GM21528 (cell line): ENCODE measurements at regions not wholly inside any gene's neighbourhood (a gene's known extent, or its start where the extent isn't known, plus 50 kb on each side); places are given as distances from the start of the nearest gene placed in this dataset.

Experiments used
- ATAC-seq: cut with Tn5 transposase; IDR thresholded peaks from one replicate; pipeline ENCODE4 v1.9.1; 2021; ENCODE audit warnings: mild to moderate bottlenecking, moderate library complexity; ENCODE audit not compliant: unreplicated experiment, low FRiP score

GRCh38 chr16:85333744-85334640 lies 221.7 kb upstream of the CIBAR2 start:
- ATAC-seq = no peak

DNA sequence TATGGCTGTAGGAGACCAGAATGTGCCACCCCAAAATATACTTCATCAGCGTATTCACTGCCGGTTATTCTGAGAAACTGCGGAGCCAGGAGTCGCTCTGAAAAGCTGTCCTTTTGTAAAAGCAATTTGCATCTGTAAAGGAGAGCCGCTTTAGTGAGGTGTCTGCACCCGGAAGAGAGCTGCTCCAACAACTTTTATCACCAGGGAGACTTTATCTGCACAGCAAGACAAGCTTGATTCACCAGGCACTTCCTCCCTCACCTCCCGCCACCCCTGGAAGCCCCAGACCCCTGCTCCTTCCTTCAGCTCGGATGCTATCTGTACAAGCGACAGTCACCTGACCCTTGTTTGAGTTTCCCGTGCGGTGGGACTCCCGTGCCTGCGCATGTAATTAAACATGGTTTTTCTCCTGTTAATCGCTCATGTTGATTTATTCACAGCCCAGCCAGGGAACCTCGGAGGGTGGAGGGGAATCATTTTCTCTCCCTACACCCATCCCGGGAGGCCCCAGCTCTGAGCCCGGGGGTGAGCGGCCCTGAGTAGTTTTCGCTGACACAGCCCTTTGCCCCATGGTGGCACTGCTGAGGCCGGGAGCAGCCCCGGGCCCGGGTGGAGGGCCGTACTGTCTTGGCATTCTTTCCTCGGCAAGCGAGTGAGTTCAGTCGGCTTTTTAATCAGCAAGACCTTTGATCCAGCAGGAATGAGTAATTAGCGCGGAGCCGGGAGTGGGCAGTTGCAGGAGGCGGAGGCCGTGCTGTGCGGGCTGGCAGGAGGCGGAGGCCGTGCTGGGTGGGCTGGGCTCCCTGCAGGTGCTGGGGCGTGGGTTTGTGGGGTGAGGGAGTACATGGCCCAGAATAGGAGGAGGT lies 222.7 kb upstream of the CIBAR2 start:
- ATAC-seq = no peak

DNA sequence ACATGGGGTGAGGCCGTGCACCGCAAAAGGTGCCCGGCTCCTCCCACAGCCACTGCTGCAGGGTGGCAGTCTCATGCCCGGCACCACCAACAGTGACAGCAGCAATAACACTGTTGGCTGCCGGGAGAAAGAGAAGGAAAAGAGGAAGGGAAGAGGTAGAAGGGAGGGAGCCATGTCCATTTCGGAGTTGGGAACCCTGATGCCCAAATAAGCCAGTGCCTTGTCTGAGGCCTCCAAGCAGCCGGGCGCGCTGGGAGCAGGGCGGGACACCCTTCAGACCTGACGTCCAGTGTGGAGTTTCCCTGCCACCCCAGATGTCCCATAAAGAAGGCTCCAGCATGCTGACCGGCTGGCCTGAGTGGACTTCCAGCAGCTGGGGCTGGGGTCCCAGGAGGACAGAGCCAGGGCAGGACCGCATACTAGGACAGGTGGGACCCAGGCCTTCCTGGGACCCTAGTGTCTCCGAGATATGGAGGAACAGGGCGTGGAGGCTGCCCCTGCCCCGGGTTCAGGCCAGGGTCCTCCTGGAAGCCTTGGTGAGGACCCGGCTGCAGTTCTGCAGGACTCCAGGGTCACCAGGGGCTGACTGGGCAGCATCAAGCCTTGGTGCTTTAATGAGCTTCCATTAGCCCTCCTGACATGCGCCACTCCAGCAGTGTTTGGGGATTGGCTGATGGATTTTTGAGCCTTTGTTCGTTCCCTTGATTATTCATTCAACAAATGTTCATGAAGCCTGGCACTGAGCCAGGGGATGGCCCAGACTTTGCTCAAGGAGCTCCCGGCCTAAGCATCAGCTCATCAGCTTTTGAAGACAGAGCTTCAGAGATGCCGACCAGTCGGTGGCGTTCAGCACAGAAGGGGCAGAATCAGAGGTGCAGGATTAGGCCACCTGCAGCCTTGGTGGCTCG lies 223.6 kb upstream of the CIBAR2 start:
- ATAC-seq = no peak

DNA sequence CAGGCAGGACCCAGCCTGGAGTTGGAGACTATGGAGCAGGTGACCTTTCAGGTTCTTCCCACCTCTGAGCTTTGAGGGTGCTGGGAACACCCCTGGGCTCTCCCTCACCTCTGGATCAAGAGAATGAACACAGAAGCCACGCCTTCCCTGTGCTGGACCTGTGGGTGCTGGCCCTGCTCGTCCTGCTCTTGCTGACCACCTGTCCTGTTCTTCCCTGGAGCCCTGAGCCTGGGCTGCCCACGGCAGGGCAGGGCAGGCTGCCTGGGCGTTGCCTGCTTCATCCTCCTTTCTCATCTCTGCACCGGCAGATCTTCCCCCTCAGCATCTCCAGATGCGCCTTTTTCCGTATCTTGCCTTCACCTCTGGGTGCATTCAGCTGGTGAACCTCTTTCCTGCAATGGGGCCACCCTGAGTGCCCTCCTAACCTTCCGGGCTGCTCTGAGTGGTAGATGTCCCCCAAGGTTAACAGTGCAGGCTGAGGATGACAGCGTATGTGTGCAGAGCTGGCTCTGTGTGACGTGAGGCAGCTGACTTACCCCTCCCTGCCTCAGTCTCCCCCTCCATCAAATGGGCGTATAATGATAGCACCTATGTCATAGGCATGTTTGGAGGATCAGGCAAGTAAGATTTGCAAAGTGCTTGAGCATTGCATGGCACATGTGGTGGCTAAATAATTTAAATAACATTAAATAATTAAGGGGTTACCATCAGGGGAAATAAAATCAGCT lies 225.8 kb upstream of the CIBAR2 start:
- ATAC-seq = no peak

- no peak for ATAC-seq
Measured at GRCh38 chr16:85338638-85338982, 226.3 kb upstream of the CIBAR2 start.

- ATAC-seq = no peak
Measured at GRCh38 chr16:85338989-85339685, 226.9 kb upstream of the CIBAR2 start.

DNA sequence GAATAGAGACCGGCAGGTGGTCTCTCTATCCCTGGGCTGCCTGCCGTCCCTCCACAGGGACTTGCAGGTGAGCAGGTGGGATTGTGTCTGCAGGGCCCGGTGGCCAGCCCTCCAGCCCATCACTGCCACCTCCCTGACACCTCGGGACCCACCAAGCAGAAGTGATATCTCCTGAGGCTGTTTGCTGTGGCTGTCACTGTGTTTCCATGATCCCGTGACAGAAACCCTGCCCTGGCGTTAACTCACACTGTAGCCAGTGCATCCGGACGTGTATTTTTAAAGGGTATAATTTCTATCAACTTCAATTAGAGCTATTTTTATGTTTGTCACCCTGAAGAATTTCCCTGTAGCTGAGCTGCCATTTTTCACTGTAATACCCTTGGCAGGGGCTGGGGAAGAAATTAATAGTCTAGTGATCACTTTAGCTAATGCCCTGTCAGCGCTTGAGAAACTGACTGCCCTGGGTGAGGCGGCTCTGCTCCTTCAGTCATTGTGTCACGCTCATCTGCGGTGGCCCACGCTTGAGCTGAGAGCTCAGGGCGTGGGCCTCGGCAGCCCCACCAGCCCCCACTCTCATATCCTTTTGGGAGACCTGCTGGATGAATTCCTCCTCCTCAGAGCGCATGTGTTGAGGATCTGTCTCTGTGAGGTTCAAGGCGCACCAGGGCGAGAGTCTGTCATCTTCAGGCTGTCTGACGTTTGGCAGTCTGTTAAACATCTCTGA lies 229.9 kb upstream of the CIBAR2 start:
- no peak for ATAC-seq

- no peak for ATAC-seq
Measured at GRCh38 chr16:85344502-85345128, 232.3 kb upstream of the CIBAR2 start.

GRCh38 chr16:85345129-85345639 lies 232.9 kb upstream of the CIBAR2 start:
- no peak for ATAC-seq

DNA sequence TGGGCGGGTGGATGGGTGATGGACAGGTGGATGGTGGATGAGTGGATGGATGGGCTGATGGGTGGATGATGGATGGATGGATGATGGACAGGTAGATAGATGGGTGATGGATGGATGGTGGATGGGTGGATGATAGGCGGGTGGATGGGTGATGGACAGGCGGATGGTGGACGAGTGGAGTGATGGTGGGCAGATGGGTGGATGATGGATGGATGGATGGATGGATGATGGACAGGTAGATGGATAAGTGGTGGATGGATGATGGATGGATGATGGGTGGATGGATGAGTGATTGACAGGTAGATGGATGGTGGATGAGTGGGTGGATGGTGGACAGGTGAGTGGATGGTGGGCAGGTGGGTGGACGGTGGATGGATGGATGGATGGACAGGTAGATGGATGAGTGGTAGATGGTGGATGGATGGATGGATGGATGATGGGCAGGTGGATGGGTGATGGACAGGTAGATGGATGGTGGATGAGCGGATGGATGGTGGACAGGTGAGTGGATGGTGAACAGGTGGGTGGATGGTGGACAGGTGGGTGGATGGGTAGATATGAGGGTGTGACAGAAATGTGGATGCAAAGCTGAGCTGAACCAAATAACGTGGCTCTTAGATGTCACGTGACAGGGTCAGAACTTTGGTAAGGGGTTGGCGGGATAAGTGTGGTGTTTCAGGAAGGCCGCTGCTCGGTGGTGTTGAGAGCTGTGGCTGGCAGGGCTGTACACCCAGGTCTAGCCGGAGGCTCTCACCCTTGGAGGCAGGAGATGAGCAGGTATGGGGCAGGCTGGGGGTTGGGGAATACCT lies 234.3 kb upstream of the CIBAR2 start:
- no peak for ATAC-seq

DNA sequence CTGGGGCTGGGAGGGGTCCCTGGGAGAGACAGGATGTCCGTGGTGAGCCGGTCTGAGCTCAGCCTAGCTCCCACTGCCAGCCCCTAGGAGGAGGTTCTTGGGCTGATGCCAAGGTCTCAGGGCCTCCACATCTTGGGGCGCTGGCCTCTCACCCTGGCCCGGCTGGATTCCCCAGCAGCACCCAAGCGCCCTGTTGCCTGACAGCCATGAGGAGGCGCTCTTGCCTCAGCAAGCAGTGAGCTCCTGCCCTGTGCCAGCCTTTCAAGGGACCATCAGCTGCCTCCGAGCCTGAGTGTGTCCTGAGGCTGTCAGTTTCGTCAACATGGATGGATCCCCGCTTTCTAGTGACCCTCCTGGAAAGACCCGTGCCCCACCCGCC lies 234.9 kb upstream of the CIBAR2 start:
- ATAC-seq = no peak

DNA sequence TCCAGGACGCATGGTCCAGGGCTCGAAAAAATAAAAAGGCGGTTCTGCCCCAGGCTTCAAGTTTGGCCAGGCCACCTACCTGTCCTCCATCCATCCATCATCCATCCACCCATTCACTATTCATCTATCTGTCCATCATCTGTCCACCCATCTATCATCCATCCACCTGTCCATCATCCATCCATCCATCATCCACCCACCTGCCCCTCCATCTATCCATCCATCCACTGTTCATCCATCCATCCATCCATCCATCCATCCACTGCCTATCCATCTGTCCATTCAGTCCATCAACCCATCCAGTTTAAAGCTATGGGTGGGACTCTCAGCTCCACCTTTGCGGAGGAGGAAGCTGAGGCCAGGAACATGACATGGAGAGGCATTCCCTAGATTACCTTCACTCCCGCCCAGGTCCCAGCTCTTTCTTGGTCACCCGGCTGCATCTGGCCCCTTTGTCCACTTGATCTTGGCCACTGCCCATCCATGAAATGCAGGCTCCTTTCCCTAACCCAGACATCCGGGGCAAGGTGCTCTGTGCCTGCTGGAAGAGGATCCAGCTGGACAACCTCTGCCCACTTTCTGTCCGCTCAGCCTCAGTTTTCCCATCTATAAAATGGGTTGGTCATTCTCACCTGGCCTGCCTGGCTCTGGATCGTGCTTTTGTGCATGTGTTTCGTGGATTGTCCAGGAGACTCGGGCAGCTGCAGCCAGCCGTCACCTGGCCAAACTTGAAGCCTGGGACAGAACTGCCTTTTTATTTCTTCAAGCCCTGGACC lies 236.0 kb upstream of the CIBAR2 start:
- ATAC-seq = no peak

GRCh38 chr16:85348911-85349334 lies 236.7 kb upstream of the CIBAR2 start:
- no peak for ATAC-seq

DNA sequence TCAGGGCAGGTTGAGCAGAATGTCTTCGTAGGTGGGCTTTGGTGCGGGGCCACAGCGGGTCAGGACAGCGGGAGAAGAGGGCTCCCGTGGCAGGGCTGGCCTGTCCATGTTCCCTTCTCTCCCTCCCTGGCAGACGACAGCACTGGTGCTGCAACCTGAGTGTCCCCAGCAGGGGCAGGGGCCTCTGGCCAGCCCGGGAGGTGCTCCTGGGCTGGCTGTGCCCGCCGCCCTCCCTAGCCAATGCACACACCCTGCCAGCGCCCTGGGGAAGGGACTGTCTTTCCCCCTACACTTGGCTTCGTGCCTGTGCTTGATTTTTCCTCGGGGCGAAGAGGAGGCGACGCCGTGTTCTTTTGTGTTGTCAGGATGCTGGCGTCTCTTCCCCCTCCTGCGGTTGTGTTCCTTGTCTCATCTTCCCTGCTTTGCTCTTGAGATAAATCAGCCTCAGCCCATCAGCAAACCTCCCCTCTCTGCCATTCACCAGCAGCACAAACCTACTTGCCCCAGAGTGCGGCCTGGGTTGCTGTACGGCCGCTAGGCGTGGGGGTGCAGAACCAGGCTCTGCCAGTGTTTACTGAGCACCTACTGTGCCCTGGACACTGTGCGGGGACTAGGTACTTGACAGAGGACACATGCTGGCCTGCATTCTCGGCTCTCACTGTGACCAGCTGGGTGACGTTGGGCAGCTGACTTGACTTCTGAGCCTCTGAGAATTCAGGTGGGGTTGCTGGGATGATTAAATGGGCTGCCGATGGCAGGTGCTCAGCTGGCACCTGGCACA lies 237.3 kb upstream of the CIBAR2 start:
- ATAC-seq = no peak

DNA sequence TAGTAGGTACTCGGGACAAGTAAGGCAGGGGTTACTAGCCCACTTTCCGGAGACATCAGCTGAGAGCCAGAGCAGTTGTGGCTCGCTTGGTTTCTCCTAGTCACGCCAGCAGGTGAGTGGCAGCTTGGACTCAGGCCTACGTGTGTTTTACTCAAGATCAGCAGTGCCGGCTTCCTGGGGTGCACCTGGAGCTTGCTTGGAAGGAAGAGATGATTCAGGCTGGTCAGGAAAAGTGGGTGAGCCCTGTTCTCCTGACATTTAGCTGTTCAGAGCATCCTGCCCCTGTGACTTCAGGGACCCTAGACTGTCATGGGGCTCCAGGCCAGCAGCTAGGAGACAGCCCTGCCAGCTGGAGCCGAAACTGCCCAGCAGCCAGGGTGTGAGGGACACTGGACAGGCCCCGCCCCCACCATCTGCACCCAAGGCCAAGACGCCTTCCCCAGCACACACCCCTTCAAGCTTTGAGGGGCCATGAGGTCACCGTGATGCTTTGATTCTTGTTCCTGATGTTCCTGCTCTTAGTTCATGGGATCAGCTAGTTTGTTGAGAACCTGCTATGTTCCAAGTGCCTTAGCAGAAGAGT lies 238.0 kb upstream of the CIBAR2 start:
- no peak for ATAC-seq
